ENCODE measurements at regions not wholly inside any gene's neighbourhood (a gene's known extent, or its start where the extent isn't known, plus 50 kb on each side); places are given as distances from the start of the nearest gene placed in this dataset.

DNA sequence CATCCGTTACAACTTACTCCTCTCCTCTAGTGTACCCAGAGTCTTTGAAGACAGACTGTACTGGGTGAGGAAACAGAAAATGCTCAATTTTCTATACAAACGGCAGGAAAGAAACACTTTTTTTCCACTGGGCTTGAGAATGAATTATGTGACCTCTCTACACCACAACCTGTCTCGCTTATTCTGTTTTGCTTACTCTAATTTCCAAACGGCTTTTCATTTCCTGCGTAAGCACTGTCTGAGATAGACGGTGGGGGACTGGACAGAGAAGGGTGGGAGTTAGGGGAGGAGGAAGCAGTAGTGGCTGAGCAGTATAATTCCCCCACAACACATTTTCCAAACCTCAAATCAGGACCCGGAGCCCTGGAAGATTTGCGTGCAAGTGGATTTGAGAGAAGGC lies 191.4 kb upstream of the SDK2 start:
- Histone ChIP-seq H3K4me3 (ENCODE audit: low read length) (no peak overlapping the region), H3K9me2 (replicated peaks; ENCODE audit: low read length) (no peaks in the 10 kb centered on the region), H3K4me2 (ENCODE audit: low read length) (no peak overlapping the region), H3F3A (ENCODE audit: low read length, unreplicated experiment) (no peaks in the 10 kb centered on the region), H4K20me1 (ENCODE audit: low read length) (no peaks in the 10 kb centered on the region), H3K9me3 (ENCODE audit: low read length) (no peaks in the 10 kb centered on the region), H3K27me3 (ENCODE audit: low read length) (peaks cover 50% of the 10 kb centered on the region), H3K4me1 (ENCODE audit: insufficient read depth, low read length) (no peaks in the 10 kb centered on the region), H3K79me2 (ENCODE audit: low read length) (no peaks in the 10 kb centered on the region), H3K9ac (ENCODE audit: low read length) (no peak overlapping the region), H3K27ac (ENCODE audit: low read length) (no peak overlapping the region), H3K36me3 (ENCODE audit: low read depth, low read length) (no peaks in the 10 kb centered on the region), H2AFZ (ENCODE audit: low read length) (no peak overlapping the region)
- DNase-seq (no peak), ATAC-seq (no peak)
- ChIA-PET CTCF (no interaction called here), POLR2A (ENCODE audit: unreplicated experiment) (no interaction called here)
- TF ChIP-seq, protein P1, sequence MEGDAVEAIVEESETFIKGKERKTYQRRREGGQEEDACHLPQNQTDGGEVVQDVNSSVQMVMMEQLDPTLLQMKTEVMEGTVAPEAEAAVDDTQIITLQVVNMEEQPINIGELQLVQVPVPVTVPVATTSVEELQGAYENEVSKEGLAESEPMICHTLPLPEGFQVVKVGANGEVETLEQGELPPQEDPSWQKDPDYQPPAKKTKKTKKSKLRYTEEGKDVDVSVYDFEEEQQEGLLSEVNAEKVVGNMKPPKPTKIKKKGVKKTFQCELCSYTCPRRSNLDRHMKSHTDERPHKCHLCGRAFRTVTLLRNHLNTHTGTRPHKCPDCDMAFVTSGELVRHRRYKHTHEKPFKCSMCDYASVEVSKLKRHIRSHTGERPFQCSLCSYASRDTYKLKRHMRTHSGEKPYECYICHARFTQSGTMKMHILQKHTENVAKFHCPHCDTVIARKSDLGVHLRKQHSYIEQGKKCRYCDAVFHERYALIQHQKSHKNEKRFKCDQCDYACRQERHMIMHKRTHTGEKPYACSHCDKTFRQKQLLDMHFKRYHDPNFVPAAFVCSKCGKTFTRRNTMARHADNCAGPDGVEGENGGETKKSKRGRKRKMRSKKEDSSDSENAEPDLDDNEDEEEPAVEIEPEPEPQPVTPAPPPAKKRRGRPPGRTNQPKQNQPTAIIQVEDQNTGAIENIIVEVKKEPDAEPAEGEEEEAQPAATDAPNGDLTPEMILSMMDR (conservative IDR thresholded peaks at IDR 0.05; ENCODE audit: low read depth, low read length) = no peak
- TF ChIP-seq EZH2phosphoT487 (IDR thresholded peaks at IDR 0.05; ENCODE audit: borderline replicate concordance, low read length) (no peak), EZH2 (IDR thresholded peaks at IDR 0.05; ENCODE audit: low read length, unreplicated experiment) (no peak)
- no TSS peak for BruUV-seq (replicated peaks)
- intact Hi-C loops (cut with micrococcal nuclease) = no loop called here

DNA sequence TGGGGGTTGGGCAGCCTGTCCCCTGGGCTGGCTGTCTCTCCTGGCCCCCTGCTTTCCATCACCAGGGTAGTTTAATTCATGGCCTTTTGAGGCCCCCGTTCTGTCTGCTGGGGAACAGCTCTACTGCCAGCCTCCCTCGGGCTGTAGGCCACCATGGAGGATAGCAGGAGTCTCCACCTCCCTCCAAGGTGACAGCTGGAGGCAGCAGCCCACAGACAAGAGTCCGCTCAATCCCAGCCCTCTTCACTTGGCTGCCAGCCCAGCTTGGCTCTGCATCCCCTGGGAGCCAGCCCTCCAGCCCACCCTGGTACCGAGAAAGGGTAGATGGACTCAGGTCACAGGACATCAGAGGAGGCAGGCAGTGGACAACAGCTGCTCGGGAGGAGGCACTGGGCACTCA lies 194.6 kb upstream of the SDK2 start:
- Histone ChIP-seq H3K27ac (ENCODE audit: low read length) (no peak overlapping the region), H3K9me3 (ENCODE audit: low read length) (no peaks in the 10 kb centered on the region), H3K4me2 (ENCODE audit: low read length) (no peak overlapping the region), H3K9me2 (replicated peaks; ENCODE audit: low read length) (no peaks in the 10 kb centered on the region), H3K36me3 (ENCODE audit: low read depth, low read length) (no peaks in the 10 kb centered on the region), H3F3A (ENCODE audit: low read length, unreplicated experiment) (no peaks in the 10 kb centered on the region), H3K79me2 (ENCODE audit: low read length) (no peaks in the 10 kb centered on the region), H4K20me1 (ENCODE audit: low read length) (no peaks in the 10 kb centered on the region), H2AFZ (ENCODE audit: low read length) (no peak overlapping the region), H3K9ac (ENCODE audit: low read length) (no peak overlapping the region), H3K4me3 (ENCODE audit: low read length) (no peak overlapping the region), H3K27me3 (ENCODE audit: low read length) (peaks cover 61% of the 10 kb centered on the region), H3K4me1 (ENCODE audit: insufficient read depth, low read length) (no peaks in the 10 kb centered on the region)
- DNase-seq (no peak), ATAC-seq (no peak)
- CTCF ChIA-PET = no interaction called here
- TF ChIP-seq, protein P1 (conservative IDR thresholded peaks at IDR 0.05; ENCODE audit: low read depth, low read length) = no peak
- TF ChIP-seq EZH2 (IDR thresholded peaks at IDR 0.05; ENCODE audit: low read length, unreplicated experiment) (no peak), EZH2phosphoT487 (IDR thresholded peaks at IDR 0.05; ENCODE audit: borderline replicate concordance, low read length) (no peak)
- POLR2A ChIA-PET (ENCODE audit: unreplicated experiment) = no interaction called here
- BruUV-seq (replicated peaks) = no TSS peak
- intact Hi-C loops (cut with micrococcal nuclease) = no loop called here

DNA sequence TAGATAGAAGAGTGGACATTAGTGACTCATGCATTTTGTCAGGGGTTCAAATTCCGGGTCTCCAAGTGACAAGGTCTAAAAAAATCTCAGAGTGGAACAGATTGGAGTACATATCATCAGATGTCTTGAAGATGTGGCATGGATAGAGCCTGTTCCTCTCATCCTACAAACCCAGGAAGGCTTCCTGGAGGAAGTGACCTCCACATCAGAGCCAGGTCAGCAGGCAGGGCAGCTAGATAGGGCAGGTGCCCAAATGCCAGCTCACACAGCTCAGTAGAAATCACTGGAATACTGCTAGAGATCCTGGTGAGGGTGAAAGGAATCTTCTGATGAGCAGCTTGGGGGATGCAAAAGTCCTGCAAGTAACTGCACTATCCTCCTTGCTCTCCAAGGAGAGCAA lies 196.6 kb upstream of the SDK2 start:
- ChIA-PET POLR2A (ENCODE audit: unreplicated experiment) (no interaction called here), CTCF (no interaction called here)
- no peaks in the 10 kb centered on the region for H3K9me3 ChIP-seq (ENCODE audit: low read length)
- no peak overlapping the region for H3K4me3 ChIP-seq (ENCODE audit: low read length)
- no peak overlapping the region for H3K27ac ChIP-seq (ENCODE audit: low read length)
- H3K9ac ChIP-seq (ENCODE audit: low read length) = no peak overlapping the region
- H3K4me1 ChIP-seq (ENCODE audit: insufficient read depth, low read length) = no peaks in the 10 kb centered on the region
- H3K79me2 ChIP-seq (ENCODE audit: low read length) = no peaks in the 10 kb centered on the region
- no peaks in the 10 kb centered on the region for H3K9me2 ChIP-seq (replicated peaks; ENCODE audit: low read length)
- no TSS peak for BruUV-seq (replicated peaks)
- H2AFZ ChIP-seq (ENCODE audit: low read length) = no peak overlapping the region
- no peak for DNase-seq
- H4K20me1 ChIP-seq (ENCODE audit: low read length) = no peaks in the 10 kb centered on the region
- H3K4me2 ChIP-seq (ENCODE audit: low read length) = no peak overlapping the region
- peaks cover 60% of the 10 kb centered on the region for H3K27me3 ChIP-seq (ENCODE audit: low read length)
- H3K36me3 ChIP-seq (ENCODE audit: low read depth, low read length) = no peaks in the 10 kb centered on the region
- TF ChIP-seq EZH2 (IDR thresholded peaks at IDR 0.05; ENCODE audit: low read length, unreplicated experiment) (no peak), EZH2phosphoT487 (IDR thresholded peaks at IDR 0.05; ENCODE audit: borderline replicate concordance, low read length) (no peak)
- TF ChIP-seq, protein P1 (conservative IDR thresholded peaks at IDR 0.05; ENCODE audit: low read depth, low read length) = no peak
- intact Hi-C loops (cut with micrococcal nuclease) = no loop called here
- H3F3A ChIP-seq (ENCODE audit: low read length, unreplicated experiment) = no peaks in the 10 kb centered on the region
- no peak for ATAC-seq

Measured in PC-3 (cell line).